Effector CD4-positive, alpha-beta T cell (primary cell): ENCODE measurements at regions not wholly inside any gene's neighbourhood (a gene's known extent, or its start where the extent isn't known, plus 50 kb on each side); places are given as distances from the start of the nearest gene placed in this dataset.

ENCODE experiments used
- DNase-seq: peaks from one replicate; pipeline ENCODE4 v3.0.0-alpha.2; 2020

DNA sequence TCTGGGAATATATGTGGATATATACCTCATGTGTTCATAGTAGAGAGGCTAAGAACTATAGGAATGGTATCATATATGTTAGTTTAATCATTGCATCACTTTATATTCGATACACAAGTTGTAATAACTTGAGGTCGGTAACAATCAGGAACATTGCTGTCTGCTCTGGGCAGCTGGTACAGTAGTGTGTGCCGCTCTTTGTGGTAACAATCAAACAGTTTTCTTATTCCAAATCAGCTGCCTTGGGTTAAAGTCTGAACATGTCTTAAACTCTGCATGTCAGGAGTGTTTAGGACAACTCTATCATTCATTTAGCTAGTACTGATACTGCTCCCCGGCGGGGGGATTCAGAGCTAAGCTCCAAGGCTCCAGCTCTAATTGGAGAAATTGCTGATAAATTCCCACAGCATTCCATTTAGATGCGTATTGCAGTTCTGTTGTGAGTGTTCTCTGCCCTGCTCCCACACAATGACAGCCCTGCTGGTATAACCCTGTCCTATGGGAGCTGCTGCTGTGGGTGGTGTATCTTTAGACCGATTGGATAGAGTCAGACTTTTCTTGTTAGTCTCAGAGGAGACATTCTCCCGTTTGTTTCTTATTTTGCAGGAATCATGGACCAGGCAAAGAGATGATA is 707.5 kb upstream of the FZD8 start:
- DNase-seq: no peak

DNA sequence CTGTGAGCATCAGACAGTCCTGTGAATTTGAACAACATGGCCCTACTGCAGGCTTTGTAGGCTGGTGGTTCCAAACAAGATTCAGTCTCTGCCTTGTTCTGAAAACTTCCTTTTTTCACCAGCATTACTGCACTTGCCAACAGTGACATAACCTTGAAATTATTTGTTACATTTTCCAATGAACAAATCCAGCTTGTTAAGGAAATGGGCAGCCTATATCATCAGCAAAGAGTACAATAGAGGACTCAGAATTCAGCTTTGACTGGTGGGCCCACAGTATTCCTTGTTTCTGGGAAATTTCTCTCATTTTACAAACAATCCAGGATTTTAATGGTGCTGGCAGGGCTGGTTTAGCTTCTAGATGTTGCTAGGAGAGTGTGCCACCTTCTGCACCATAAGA is 703.7 kb upstream of the FZD8 start:
- DNase-seq: no peak

- no peak for DNase-seq
Observed at GRCh38 chr10:36345175-36345533, 703.1 kb upstream of the FZD8 start.

- no peak for DNase-seq
Observed at GRCh38 chr10:36344240-36345174, 702.4 kb upstream of the FZD8 start.

GRCh38 chr10:36342781-36343180 is 700.7 kb upstream of the FZD8 start:
- no peak for DNase-seq

GRCh38 chr10:36341471-36341870 is 699.4 kb upstream of the FZD8 start:
- DNase-seq: no peak

GRCh38 chr10:36336315-36336714 is 694.2 kb upstream of the FZD8 start:
- no peak for DNase-seq

GRCh38 chr10:36333446-36333845 is 691.4 kb upstream of the FZD8 start:
- no peak for DNase-seq

- no peak for DNase-seq
Observed at GRCh38 chr10:36332926-36333325, 690.8 kb upstream of the FZD8 start.

- no peak for DNase-seq
Observed at GRCh38 chr10:36331121-36331520, 689.0 kb upstream of the FZD8 start.

- DNase-seq: no peak
Observed at GRCh38 chr10:36325815-36326214, 683.7 kb upstream of the FZD8 start.

DNA sequence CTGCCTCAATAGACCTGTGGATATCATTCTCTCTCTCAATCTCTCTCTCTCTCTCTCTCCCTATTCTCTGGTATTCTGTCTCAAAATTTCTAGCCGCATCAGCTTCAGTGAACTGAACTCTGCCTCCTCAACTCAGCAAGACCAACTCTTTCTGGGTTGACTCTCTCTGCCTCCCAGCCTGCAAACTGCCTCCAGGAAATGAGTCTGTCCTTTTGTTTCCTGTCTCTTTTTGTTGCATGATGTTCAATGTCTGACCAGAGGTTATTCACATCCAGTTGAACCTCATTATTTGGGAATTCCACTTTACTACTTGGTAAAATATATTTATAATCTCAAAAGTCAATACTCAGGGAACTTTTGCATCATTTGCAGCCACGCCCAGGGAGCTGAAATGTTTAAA is 682.7 kb upstream of the FZD8 start:
- DNase-seq: no peak

- no peak for DNase-seq
Observed at GRCh38 chr10:36313142-36313541, 671.0 kb upstream of the FZD8 start.

DNA sequence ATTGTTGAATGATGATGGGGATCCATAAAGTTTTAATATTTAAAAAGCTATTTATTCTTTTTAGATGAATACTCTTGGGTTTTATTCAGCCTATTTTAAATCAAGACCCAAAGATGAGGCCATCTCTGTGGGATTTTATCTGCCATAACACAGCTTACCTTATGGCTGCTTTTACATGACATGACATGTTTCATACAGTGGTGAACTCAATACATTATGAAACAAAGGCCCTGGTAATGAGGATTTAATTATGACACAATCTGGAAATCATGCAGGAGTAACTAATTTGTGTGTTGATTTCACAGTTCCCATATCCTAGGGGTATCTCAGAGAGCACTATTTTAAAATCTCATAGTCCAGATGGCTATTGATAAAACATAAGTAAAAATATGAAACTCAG is 661.8 kb upstream of the FZD8 start:
- no peak for DNase-seq

DNA sequence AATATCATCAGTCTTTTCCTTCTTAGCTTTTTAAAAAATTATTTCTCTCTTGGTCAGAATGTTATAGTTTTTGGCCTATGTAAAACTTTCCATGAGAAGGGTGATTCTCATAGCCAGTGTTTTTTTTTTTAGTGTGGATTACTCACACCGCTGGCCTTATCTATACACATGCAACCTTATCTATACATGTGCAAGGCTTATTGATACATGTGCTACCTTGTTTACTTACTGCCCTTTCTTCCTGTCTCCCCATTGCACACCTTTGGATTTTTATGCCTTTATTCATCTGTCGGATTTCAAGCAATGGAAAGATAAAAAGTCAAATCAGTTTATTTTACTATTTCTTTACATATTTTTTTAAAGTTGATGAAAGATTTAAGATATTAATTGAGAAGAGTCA is 660.0 kb upstream of the FZD8 start:
- no peak for DNase-seq

GRCh38 chr10:36301539-36301938 is 659.4 kb upstream of the FZD8 start:
- DNase-seq: no peak

GRCh38 chr10:36301139-36301538 is 659.0 kb upstream of the FZD8 start:
- DNase-seq: no peak

DNA sequence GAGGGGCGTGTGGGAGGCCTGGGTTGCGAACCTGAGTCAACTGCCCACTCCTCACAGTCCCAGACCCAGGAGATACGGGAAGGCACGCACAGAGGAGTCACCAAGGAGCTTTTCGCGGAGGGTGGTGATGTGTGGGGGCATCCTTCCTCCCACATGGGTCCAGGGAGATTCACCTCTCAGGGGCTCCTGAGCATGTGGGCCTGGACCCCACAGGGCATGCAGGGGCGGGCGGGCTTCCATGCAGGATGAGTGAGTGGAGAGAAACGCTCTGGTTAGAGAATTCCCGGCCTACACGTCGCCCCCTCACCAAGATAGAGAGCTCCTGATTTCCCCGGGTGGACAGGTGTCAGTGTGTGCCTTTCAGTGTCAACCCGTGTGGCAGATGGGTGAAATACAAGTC is 641.7 kb upstream of the FZD8 start:
- no peak for DNase-seq

GRCh38 chr10:36281831-36282331 is 639.8 kb upstream of the FZD8 start:
- no peak for DNase-seq

GRCh38 chr10:36280890-36281499 is 638.9 kb upstream of the FZD8 start:
- DNase-seq: no peak

DNA sequence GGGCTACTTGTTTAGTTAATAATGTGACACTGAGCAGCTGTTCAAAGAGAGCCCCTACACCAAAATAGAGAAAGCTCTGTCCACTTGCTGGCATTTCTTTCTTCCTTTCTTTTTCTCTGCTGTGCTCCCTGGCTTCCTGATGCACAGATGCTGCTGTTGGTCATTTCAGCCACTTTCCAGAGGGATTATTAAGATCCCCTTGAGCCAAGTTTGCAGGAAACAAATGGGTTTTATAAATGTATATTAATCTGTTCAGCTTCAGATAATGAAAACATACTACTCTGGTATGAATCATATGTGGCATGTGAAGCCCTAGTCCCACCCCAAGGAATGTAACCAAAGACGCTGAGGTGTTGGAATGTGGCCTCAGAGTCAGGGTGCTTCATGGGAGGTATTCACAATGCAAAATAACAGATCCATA is 638.2 kb upstream of the FZD8 start:
- no peak for DNase-seq

DNA sequence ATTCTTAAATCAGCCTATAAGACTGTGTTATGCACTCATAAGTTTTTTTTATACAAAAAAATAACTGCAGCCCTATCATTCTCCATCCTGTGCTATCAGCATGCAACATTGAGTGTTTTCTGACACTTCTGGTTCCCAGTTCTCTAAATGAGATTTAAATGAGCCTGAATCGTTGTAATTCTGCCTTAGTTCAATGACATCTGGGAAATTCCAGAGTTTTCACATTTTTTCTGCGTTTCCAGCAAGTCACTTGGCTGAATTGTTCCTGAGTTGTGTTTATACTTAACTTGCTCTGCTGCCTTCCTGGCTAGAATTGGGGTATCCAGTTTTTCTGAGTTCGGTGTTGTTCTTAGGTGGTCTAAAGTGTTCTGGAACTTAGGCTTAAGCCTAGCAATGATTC is 636.1 kb upstream of the FZD8 start:
- DNase-seq: no peak

GRCh38 chr10:36277459-36277858 is 635.4 kb upstream of the FZD8 start:
- no peak for DNase-seq
